IMR-90 (cell line): ENCODE measurements at regions not wholly inside any gene's neighbourhood (a gene's known extent, or its start where the extent isn't known, plus 50 kb on each side); places are given as distances from the start of the nearest gene placed in this dataset.

Experiments used
- ATAC-seq: fragments of 200-7000 bp; cut with Tn5 transposase; 2 replicates; pipeline ENCODE4 v1.9.1; 2020; ENCODE audit warnings: low read depth, mild to moderate bottlenecking, moderate library complexity
- BruUV-seq: library from RNA; stranded (reverse); fragments of 400-500 nt; replicated peaks from 2 replicates; lab custom pipeline; 2021; lab: Mats Ljungman, UMichigan
- CTCF ChIA-PET: fragments of 300-600 bp; formaldehyde crosslinking; extraction: SDS; loops from one replicate; lab custom pipeline; 2021; ENCODE audit warnings: antibody characterized with exemption; lab: Yijun Ruan, JAX
- POLR2A ChIA-PET: fragments of 300-600 bp; sonication (Branson Sonifier 250); formaldehyde crosslinking; loops from one replicate; lab custom pipeline; 2022; ENCODE audit warnings: antibody characterized with exemption; ENCODE audit not compliant: unreplicated experiment; lab: Charles Lee
- DNase-seq: peaks from one replicate; pipeline ENCODE4 v3.0.0; 2013
- H2AFZ ChIP-seq: replicated peaks from 2 replicates; pipeline ENCODE3; 2013; ENCODE audit warnings: low read length, mild to moderate bottlenecking; ENCODE audit not compliant: poor library complexity
- H2AK5ac ChIP-seq: 2 replicates; pipeline ENCODE4 v1.6.1; 2013; ENCODE audit warnings: low read depth, low read length, inconsistent platforms
- H2AK9ac ChIP-seq: replicated peaks from 2 replicates; pipeline ENCODE3; 2013; ENCODE audit warnings: mild to moderate bottlenecking, low read depth, low read length, moderate library complexity; ENCODE audit not compliant: poor library complexity
- H2BK120ac ChIP-seq: 2 replicates; pipeline ENCODE4 v1.6.1; 2013; ENCODE audit warnings: low read depth, low read length, inconsistent platforms
- H2BK15ac ChIP-seq: 3 replicates; pipeline ENCODE4 v1.6.1; 2013; ENCODE audit warnings: low read depth, low read length, inconsistent platforms
- H2BK20ac ChIP-seq: 2 replicates; pipeline ENCODE4 v1.6.1; 2013; ENCODE audit warnings: low read depth, mild to moderate bottlenecking, inconsistent platforms, low read length, moderate library complexity
- H2BK5ac ChIP-seq: 2 replicates; pipeline ENCODE4 v1.6.1; 2013; ENCODE audit warnings: mild to moderate bottlenecking, low read depth, low read length, inconsistent platforms; ENCODE audit not compliant: poor library complexity, severe bottlenecking
- H3K14ac ChIP-seq: replicated peaks from 2 replicates; pipeline ENCODE4 v1.6.1; 2013; ENCODE audit warnings: low read depth, low read length, inconsistent platforms
- H3K18ac ChIP-seq: 2 replicates; pipeline ENCODE4 v1.6.1; 2013; ENCODE audit warnings: low read depth, low read length, control low read depth
- H3K23ac ChIP-seq: 2 replicates; pipeline ENCODE4 v1.6.1; 2013; ENCODE audit warnings: low read depth, low read length, inconsistent platforms
- H3K27ac ChIP-seq: 2 replicates; pipeline ENCODE4 v1.5.1; 2013; ENCODE audit warnings: mild to moderate bottlenecking, control low read depth, low read length; ENCODE audit not compliant: insufficient read depth
- H3K27me3 ChIP-seq: 2 replicates; pipeline ENCODE4 v1.6.1; 2013; ENCODE audit warnings: low read length; ENCODE audit not compliant: control insufficient read depth, insufficient read depth
- H3K36me3 ChIP-seq: 2 replicates; pipeline ENCODE4 v1.6.1; 2013; ENCODE audit warnings: low read length, mixed read lengths; ENCODE audit not compliant: control insufficient read depth, insufficient read depth
- H3K4ac ChIP-seq: 2 replicates; pipeline ENCODE4 v1.6.1; 2013; ENCODE audit warnings: low read depth, low read length, inconsistent platforms
- H3K4me1 ChIP-seq: 2 replicates; pipeline ENCODE4 v1.6.1; 2013; ENCODE audit warnings: low read length, mixed read lengths; ENCODE audit not compliant: control insufficient read depth, insufficient read depth
- H3K4me2 ChIP-seq: 2 replicates; pipeline ENCODE4 v1.6.1; 2013; ENCODE audit warnings: low read depth, mild to moderate bottlenecking, control low read depth, low read length, moderate library complexity
- H3K4me3 ChIP-seq: 2 replicates; pipeline ENCODE4 v1.5.1; 2013; ENCODE audit warnings: low read depth, mild to moderate bottlenecking, control low read depth, low read length, moderate library complexity; ENCODE audit not compliant: insufficient read depth
- H3K56ac ChIP-seq: 2 replicates; pipeline ENCODE4 v1.6.1; 2013; ENCODE audit warnings: low read length, inconsistent platforms; ENCODE audit not compliant: insufficient read depth; ENCODE audit errors: extremely low read depth
- H3K79me1 ChIP-seq, 2 experiments: 2 replicates each; pipeline ENCODE4 v1.6.1; 2013; ENCODE audit warnings: low read length in 2 of 2, inconsistent platforms in 1 of 2, low read depth in 1 of 2
- H3K9ac ChIP-seq: 2 replicates; pipeline ENCODE4 v1.6.1; 2013; ENCODE audit warnings: low read depth, low read length, control low read depth
- H3K9me1 ChIP-seq: 2 replicates; pipeline ENCODE4 v1.6.1; 2013; ENCODE audit warnings: low read length, inconsistent platforms; ENCODE audit not compliant: insufficient read depth
- H3K9me3 ChIP-seq: 2 replicates; pipeline ENCODE4 v1.6.1; 2013; ENCODE audit warnings: low read length; ENCODE audit not compliant: control insufficient read depth, insufficient read depth
- H4K20me1 ChIP-seq: 2 replicates; pipeline ENCODE4 v1.6.1; 2013; ENCODE audit warnings: low read length, inconsistent platforms; ENCODE audit not compliant: insufficient read depth
- H4K5ac ChIP-seq: 2 replicates; pipeline ENCODE4 v1.6.1; 2013; ENCODE audit warnings: mild to moderate bottlenecking, low read depth, low read length, control low read depth
- H4K8ac ChIP-seq, 2 experiments: 2 replicates each; pipeline ENCODE4 v1.6.1; 2013; ENCODE audit warnings: low read depth in 2 of 2, low read length in 2 of 2, control low read depth in 1 of 2, inconsistent platforms in 1 of 2
- H4K91ac ChIP-seq: 2 replicates; pipeline ENCODE4 v1.6.1; 2013; ENCODE audit warnings: low read depth, low read length, inconsistent platforms; ENCODE audit not compliant: insufficient read depth
- BHLHE40 ChIP-seq: fragments of 150-350 bp; IDR thresholded peaks from 2 replicates; pipeline ENCODE4 v1.6.1; 2016; ENCODE audit warnings: mild to moderate bottlenecking, low read depth, low read length
- CEBPB ChIP-seq: IDR thresholded peaks from 2 replicates; pipeline ENCODE4 v1.6.1; 2012; ENCODE audit warnings: low read depth, low read length, improper control_type of control experiment
- CHD1 ChIP-seq: IDR thresholded peaks from 2 replicates; pipeline ENCODE4 v1.6.1; 2012; ENCODE audit warnings: low read depth, low read length, improper control_type of control experiment
- FOS ChIP-seq: fragments of 150-350 bp; IDR thresholded peaks from 2 replicates; pipeline ENCODE4 v1.6.1; 2016; ENCODE audit warnings: low read depth, low read length
- MAZ ChIP-seq: IDR thresholded peaks from 2 replicates; pipeline ENCODE4 v1.6.1; 2012; ENCODE audit warnings: low read depth, mild to moderate bottlenecking, low read length, improper control_type of control experiment, moderate library complexity, borderline replicate concordance
- MXI1 ChIP-seq: IDR thresholded peaks from 2 replicates; pipeline ENCODE4 v1.6.1; 2012; ENCODE audit warnings: low read depth, mild to moderate bottlenecking, low read length, moderate library complexity, borderline replicate concordance
- NFE2L2 ChIP-seq: fragments of 150-350 bp; IDR thresholded peaks from 2 replicates; pipeline ENCODE4 v1.6.1; 2016; ENCODE audit warnings: low read depth, mild to moderate bottlenecking, low read length
- POLR2A ChIP-seq: IDR thresholded peaks from 2 replicates; pipeline ENCODE4 v1.6.1; 2012; ENCODE audit warnings: mild to moderate bottlenecking, low read depth, low read length
- RAD21 ChIP-seq: IDR thresholded peaks from 2 replicates; pipeline ENCODE4 v1.6.1; 2012; ENCODE audit warnings: low read length, improper control_type of control experiment
- RCOR1 ChIP-seq: IDR thresholded peaks from 2 replicates; pipeline ENCODE4 v1.6.1; 2012; ENCODE audit warnings: mild to moderate bottlenecking, low read length, improper control_type of control experiment; ENCODE audit not compliant: insufficient replicate concordance
- SMC3 ChIP-seq: fragments of 150-350 bp; IDR thresholded peaks from 2 replicates; pipeline ENCODE4 v1.6.1; 2016; ENCODE audit warnings: low read depth, mild to moderate bottlenecking, antibody characterized with exemption, low read length, moderate library complexity
- WGBS, 2 experiments: methylation state at CpG; one replicate each; pipeline versions ENCODE4 v1.1.5 to v1.1.7; 2013; ENCODE audit warnings: missing lambda C conversion rate in 2 of 2; ENCODE audit not compliant: insufficient read length in 1 of 2; ENCODE audit errors: extremely low coverage in 2 of 2; 5-methylcytosine and 5-hydroxymethylcytosine counted together
- dilution Hi-C: fragments of 300-500 bp; cut with HindIII; formaldehyde crosslinking; loops from one replicate; pipeline ENCODE4 v1.14.3; 2018; ENCODE audit warnings: low sequenced_read_pairs; ENCODE audit not compliant: unreplicated experiment
- in situ Hi-C: fragments of 300-500 bp; cut with MboI; formaldehyde crosslinking; loops from 3 replicates; pipeline ENCODE4 v1.14.3; 2019; ENCODE audit warnings: low sequenced_read_pairs, inconsistent platforms, mixed read lengths
- intact Hi-C: fragments of 100-400 bp; cut with micrococcal nuclease; formaldehyde crosslinking; loops from 2 replicates; pipeline ENCODE4 v1.10.0; 2022
- TF ChIP-seq, protein P1 (sequence below): fragments of 150-350 bp; IDR thresholded peaks from 2 replicates; pipeline ENCODE4 v1.6.1; 2016; ENCODE audit warnings: low read depth, mild to moderate bottlenecking, low read length, moderate library complexity, borderline replicate concordance
- TF ChIP-seq, protein P2 (sequence below): fragments of 150-350 bp; IDR thresholded peaks from 2 replicates; pipeline ENCODE4 v1.6.1; 2017; ENCODE audit warnings: mild to moderate bottlenecking, antibody characterized with exemption, low read length, low read depth
- TF ChIP-seq, protein P3 (sequence below): conservative IDR thresholded peaks from 2 replicates; pipeline ENCODE4 v1.5.1; 2012; ENCODE audit warnings: mild to moderate bottlenecking, low read depth, low read length, improper control_type of control experiment

DNA sequence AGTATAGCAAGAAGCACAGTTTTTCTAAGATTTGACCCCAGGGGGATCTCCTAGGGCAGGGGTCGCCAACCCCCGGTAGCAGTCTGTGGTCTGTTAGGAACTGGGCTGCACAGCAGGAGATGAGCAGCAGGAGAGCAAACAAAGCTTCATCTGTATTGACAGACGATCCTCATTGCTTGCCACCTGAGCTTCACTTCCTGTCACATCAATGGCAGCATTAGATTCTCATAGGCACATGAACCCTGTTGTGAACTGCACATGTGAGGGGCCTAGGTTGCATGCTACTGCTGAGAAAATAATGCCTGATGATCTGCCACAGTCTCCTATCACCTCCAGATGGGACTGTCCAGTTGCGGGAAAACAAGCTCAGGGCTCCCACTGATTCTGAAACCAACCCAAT lies 136.2 kb downstream of the RGPD3 start:
- in situ Hi-C loops, result no loop called here
- no peaks in the 10 kb centered on the region for H4K20me1 ChIP-seq
- H4K91ac ChIP-seq, result no peak overlapping the region
- ATAC-seq, result no peak
- H3K27ac ChIP-seq, result no peak overlapping the region
- H3K9ac ChIP-seq, result no peak overlapping the region
- H2BK15ac ChIP-seq, result no peak overlapping the region
- BruUV-seq, result no TSS peak
- ChIA-PET POLR2A (interaction anchor here (0.5 kb wide), 1 partner anchor 28 kb away, joined by 3 read pairs; no protein-coding TSS in a partner anchor), CTCF (no interaction called here)
- no peak overlapping the region for H3K23ac ChIP-seq
- H2BK5ac ChIP-seq, result no peak overlapping the region
- no peak overlapping the region for H3K4ac ChIP-seq
- no peak overlapping the region for H2AFZ ChIP-seq
- no CpG with 5 or more reads among the region's 4 CpGs for WGBS, 2 experiments
- H3K56ac ChIP-seq, result no peak overlapping the region
- H3K36me3 ChIP-seq, result no peaks in the 10 kb centered on the region
- no peak for DNase-seq
- no peak overlapping the region for H4K5ac ChIP-seq
- no peak overlapping the region for H2AK9ac ChIP-seq
- intact Hi-C loops, result no loop called here
- no peak overlapping the region for H3K14ac ChIP-seq
- no peak overlapping the region for H4K8ac ChIP-seq
- no peak overlapping the region for H3K18ac ChIP-seq
- H3K4me2 ChIP-seq, result no peak overlapping the region
- H2AK5ac ChIP-seq, result no peak overlapping the region
- TF ChIP-seq RAD21 (no peak), CHD1 (no peak), SMC3 (no peak), FOS (no peak), NFE2L2 (no peak), MAZ (no peak), RCOR1 (no peak), BHLHE40 (no peak), CEBPB (no peak), MXI1 (no peak), POLR2A (no peak)
- TF ChIP-seq, protein P1, sequence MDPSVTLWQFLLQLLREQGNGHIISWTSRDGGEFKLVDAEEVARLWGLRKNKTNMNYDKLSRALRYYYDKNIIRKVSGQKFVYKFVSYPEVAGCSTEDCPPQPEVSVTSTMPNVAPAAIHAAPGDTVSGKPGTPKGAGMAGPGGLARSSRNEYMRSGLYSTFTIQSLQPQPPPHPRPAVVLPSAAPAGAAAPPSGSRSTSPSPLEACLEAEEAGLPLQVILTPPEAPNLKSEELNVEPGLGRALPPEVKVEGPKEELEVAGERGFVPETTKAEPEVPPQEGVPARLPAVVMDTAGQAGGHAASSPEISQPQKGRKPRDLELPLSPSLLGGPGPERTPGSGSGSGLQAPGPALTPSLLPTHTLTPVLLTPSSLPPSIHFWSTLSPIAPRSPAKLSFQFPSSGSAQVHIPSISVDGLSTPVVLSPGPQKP, result no peak
- TF ChIP-seq, protein P2, sequence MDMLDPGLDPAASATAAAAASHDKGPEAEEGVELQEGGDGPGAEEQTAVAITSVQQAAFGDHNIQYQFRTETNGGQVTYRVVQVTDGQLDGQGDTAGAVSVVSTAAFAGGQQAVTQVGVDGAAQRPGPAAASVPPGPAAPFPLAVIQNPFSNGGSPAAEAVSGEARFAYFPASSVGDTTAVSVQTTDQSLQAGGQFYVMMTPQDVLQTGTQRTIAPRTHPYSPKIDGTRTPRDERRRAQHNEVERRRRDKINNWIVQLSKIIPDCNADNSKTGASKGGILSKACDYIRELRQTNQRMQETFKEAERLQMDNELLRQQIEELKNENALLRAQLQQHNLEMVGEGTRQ, result no peak
- TF ChIP-seq, protein P3, sequence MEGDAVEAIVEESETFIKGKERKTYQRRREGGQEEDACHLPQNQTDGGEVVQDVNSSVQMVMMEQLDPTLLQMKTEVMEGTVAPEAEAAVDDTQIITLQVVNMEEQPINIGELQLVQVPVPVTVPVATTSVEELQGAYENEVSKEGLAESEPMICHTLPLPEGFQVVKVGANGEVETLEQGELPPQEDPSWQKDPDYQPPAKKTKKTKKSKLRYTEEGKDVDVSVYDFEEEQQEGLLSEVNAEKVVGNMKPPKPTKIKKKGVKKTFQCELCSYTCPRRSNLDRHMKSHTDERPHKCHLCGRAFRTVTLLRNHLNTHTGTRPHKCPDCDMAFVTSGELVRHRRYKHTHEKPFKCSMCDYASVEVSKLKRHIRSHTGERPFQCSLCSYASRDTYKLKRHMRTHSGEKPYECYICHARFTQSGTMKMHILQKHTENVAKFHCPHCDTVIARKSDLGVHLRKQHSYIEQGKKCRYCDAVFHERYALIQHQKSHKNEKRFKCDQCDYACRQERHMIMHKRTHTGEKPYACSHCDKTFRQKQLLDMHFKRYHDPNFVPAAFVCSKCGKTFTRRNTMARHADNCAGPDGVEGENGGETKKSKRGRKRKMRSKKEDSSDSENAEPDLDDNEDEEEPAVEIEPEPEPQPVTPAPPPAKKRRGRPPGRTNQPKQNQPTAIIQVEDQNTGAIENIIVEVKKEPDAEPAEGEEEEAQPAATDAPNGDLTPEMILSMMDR, result no peak
- no peaks in the 10 kb centered on the region for H3K9me1 ChIP-seq
- no peaks in the 10 kb centered on the region for H3K27me3 ChIP-seq
- H3K9me3 ChIP-seq, result 0 out of 2 replicates have a peak, but pooled peaks cover 1% of the 10 kb centered on the region
- no peak overlapping the region for H2BK120ac ChIP-seq
- no peak overlapping the region for H2BK20ac ChIP-seq
- dilution Hi-C loops, result no loop called here
- no peaks in the 10 kb centered on the region for H3K4me1 ChIP-seq
- no peak overlapping the region for H3K4me3 ChIP-seq
- no peaks in the 10 kb centered on the region for H3K79me1 ChIP-seq
